ENCODE measurements at regions not wholly inside any gene's neighbourhood (a gene's known extent, or its start where the extent isn't known, plus 50 kb on each side); places are given as distances from the start of the nearest gene placed in this dataset.

GRCh38 chr2:81481994-81482368, 1177.4 kb upstream of the LRRTM1 start:
- Histone ChIP-seq H3K4me3 (ENCODE audit: low read length in 3 of 3) (no peak overlapping the region), H3K9me3 (ENCODE audit: control insufficient read depth in 2 of 3, insufficient read depth in 1 of 3, low read length in 3 of 3) (no peaks in the 10 kb centered on the region), H3K27ac (ENCODE audit: low read depth in 2 of 2, low read length in 2 of 2) (no peak overlapping the region), H3K27me3 (ENCODE audit: control insufficient read depth, insufficient read depth, low read length) (no peaks in the 10 kb centered on the region), H3K9ac (ENCODE audit: low read length in 3 of 3) (no peak overlapping the region), H3K4me1 (ENCODE audit: control insufficient read depth in 2 of 3, insufficient read depth in 2 of 3, low read depth in 1 of 3, low read length in 3 of 3) (no peaks in the 10 kb centered on the region), H3K36me3 (ENCODE audit: control insufficient read depth in 2 of 3, insufficient read depth in 3 of 3, low read length in 3 of 3) (no peaks in the 10 kb centered on the region)
- intact Hi-C loops (cut with DNase I): no loop called here
- DNase-seq (no peak), FAIRE-seq (no peak)
- TF ChIP-seq CTCF (IDR thresholded peaks at IDR 0.05; ENCODE audit: borderline replicate concordance, extremely low read depth, insufficient read depth): no peak

GRCh38 chr2:81481242-81481993, 1176.9 kb upstream of the LRRTM1 start:
- no peak for FAIRE-seq
- no peak overlapping the region for H3K4me3 ChIP-seq (ENCODE audit: low read length in 3 of 3)

DNA sequence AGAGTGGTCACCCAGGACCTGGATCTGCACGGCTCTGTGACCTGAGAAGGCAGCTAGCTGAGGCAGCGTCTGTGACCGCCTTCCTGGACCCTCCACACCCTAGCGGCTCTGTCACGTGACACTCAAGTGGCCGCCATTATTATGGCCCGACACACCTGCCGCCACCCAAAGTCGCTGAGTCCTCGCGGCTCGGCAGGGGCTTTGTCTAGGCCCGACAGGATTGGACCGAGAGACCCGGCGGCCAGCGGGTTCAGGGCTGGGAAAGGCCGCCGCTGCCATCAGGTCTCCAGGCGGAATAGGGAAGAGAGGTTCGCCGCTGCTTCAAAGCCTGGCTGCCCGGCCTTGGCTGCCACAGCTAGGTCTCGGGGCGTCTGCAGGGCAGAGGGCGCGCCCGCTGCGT, 1162.5 kb upstream of the LRRTM1 start:
- Histone ChIP-seq H3K9me3 (ENCODE audit: control insufficient read depth in 2 of 3, insufficient read depth in 1 of 3, low read length in 3 of 3) (no peaks in the 10 kb centered on the region), H3K4me1 (ENCODE audit: control insufficient read depth in 2 of 3, insufficient read depth in 2 of 3, low read depth in 1 of 3, low read length in 3 of 3) (no peaks in the 10 kb centered on the region), H3K36me3 (ENCODE audit: control insufficient read depth in 2 of 3, insufficient read depth in 3 of 3, low read length in 3 of 3) (no peaks in the 10 kb centered on the region), H3K27ac (ENCODE audit: low read depth in 2 of 2, low read length in 2 of 2) (no peak overlapping the region), H3K9ac (ENCODE audit: low read length in 3 of 3) (no peak overlapping the region), H3K4me3 (ENCODE audit: low read length in 3 of 3) (no peak overlapping the region), H3K27me3 (ENCODE audit: control insufficient read depth, insufficient read depth, low read length) (no peaks in the 10 kb centered on the region)
- FAIRE-seq (no peak), DNase-seq (peak in 1 of 5 donors; percentile 55)
- no peak for TF ChIP-seq CTCF (IDR thresholded peaks at IDR 0.05; ENCODE audit: borderline replicate concordance, extremely low read depth, insufficient read depth)
- intact Hi-C loops (cut with DNase I): no loop called here

More at GRCh38 chr2:81481242-81481993, 1176.9 kb upstream of the LRRTM1 start:
- Histone ChIP-seq H3K4me1 (ENCODE audit: control insufficient read depth in 2 of 3, insufficient read depth in 2 of 3, low read depth in 1 of 3, low read length in 3 of 3) (no peaks in the 10 kb centered on the region), H3K27me3 (ENCODE audit: control insufficient read depth, insufficient read depth, low read length) (no peaks in the 10 kb centered on the region), H3K36me3 (ENCODE audit: control insufficient read depth in 2 of 3, insufficient read depth in 3 of 3, low read length in 3 of 3) (no peaks in the 10 kb centered on the region), H3K9me3 (ENCODE audit: control insufficient read depth in 2 of 3, insufficient read depth in 1 of 3, low read length in 3 of 3) (no peaks in the 10 kb centered on the region), H3K9ac (ENCODE audit: low read length in 3 of 3) (no peak overlapping the region), H3K27ac (ENCODE audit: low read depth in 2 of 2, low read length in 2 of 2) (no peak overlapping the region)
- intact Hi-C loops (cut with DNase I): no loop called here
- no peak for TF ChIP-seq CTCF (IDR thresholded peaks at IDR 0.05; ENCODE audit: borderline replicate concordance, extremely low read depth, insufficient read depth)
- DNase-seq: peak in 1 of 5 donors; percentile 69

DNA sequence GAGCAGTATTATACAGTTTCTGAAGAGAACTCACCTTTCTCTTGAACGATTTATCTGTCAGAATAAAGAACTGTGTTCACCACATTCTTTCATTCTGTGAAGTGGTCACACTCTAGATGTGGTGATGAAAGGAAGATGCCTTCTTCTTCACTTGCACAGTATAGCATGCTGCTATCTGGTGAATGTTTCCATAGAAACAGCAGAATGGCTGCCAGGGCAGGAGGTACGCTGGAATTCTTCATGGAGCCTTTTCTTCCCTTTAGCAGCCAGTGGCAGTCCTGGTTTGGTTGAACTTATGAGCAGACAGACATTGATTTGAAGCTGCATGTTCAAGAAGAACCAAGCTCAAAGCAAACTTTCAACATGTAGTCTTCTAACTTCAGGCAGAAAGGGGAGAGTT, 1157.9 kb upstream of the LRRTM1 start:
- FAIRE-seq (no peak), DNase-seq (no peak)
- Histone ChIP-seq H3K4me3 (ENCODE audit: low read length in 3 of 3) (no peak overlapping the region), H3K9me3 (ENCODE audit: control insufficient read depth in 2 of 3, insufficient read depth in 1 of 3, low read length in 3 of 3) (no peaks in the 10 kb centered on the region), H3K9ac (ENCODE audit: low read length in 3 of 3) (no peak overlapping the region), H3K27ac (ENCODE audit: low read depth in 2 of 2, low read length in 2 of 2) (no peak overlapping the region), H3K4me1 (ENCODE audit: control insufficient read depth in 2 of 3, insufficient read depth in 2 of 3, low read depth in 1 of 3, low read length in 3 of 3) (no peaks in the 10 kb centered on the region), H3K27me3 (ENCODE audit: control insufficient read depth, insufficient read depth, low read length) (no peaks in the 10 kb centered on the region), H3K36me3 (ENCODE audit: control insufficient read depth in 2 of 3, insufficient read depth in 3 of 3, low read length in 3 of 3) (no peaks in the 10 kb centered on the region)
- intact Hi-C loops (cut with DNase I): no loop called here
- TF ChIP-seq CTCF (IDR thresholded peaks at IDR 0.05; ENCODE audit: borderline replicate concordance, extremely low read depth, insufficient read depth): no peak
